ENCODE measurements at regions not wholly inside any gene's neighbourhood (a gene's known extent, or its start where the extent isn't known, plus 50 kb on each side); places are given as distances from the start of the nearest gene placed in this dataset.

DNA sequence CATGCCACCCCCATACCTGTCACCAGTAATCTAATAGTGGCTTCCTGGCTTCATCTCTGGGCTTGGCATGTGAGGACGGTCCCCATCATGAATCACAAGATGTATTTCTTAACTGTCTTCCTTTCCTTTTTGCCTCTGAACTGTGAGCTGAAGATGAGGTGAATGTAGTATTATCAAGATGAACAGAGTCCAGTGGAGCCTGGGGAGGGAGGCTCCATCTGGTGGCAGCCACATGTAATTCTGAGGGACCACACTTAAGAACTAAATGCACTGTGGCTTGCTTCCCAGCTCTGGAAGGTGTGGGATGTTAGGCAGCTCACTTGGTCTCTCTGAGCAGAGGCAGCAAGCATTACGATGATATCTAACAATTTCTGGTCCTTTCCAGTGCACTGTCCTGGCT lies 354.9 kb upstream of the ASIC2 start:
- no peak for DNase-seq (ENCODE audit: low read depth)
- in situ Hi-C loops (cut with HindIII; ENCODE audit: low pct_unique_long_range_greater_than_20kb, low sequenced_read_pairs), result no loop called here

DNA sequence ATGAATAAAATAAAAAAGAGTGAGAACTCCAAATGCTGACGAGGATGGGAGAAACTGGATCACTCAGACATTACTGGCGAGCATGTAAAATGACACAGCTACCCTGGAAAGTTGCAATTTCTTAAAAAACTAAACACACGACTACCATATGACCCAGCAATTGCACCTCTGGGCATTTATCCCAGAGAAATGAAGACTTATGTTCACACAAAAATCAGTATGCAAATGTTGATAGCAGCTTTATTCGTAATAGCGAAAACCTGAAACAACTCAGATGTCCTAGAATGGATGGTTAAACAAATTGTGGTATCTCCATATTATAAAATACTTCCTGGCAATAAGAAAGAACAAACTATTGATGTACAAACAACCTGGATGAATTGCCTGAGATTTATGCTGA lies 357.2 kb upstream of the ASIC2 start:
- no peak for DNase-seq (ENCODE audit: low read depth)
- in situ Hi-C loops (cut with HindIII; ENCODE audit: low pct_unique_long_range_greater_than_20kb, low sequenced_read_pairs), result no loop called here

DNA sequence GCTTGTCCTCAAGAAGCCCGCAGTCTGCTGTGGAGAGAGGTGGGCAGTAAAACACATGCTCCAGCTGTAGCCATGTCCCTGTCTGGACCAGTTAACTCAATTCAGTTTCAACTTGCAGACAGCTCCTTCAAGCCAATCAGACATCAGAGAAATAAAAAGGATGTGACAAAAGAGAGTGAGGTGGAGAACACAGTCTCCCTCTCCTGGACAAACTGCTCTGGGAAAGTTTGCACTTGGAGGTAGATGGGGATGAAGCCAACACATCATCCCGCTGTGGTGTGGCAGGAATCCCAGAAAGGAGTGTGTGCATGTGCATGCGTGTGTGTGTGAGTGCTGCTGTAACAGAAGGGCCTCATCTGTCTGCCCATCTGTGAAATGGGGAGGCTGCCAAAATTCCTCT lies 358.6 kb upstream of the ASIC2 start:
- in situ Hi-C loops (cut with HindIII; ENCODE audit: low pct_unique_long_range_greater_than_20kb, low sequenced_read_pairs), result no loop called here
- peak; percentile 10 for DNase-seq (ENCODE audit: low read depth)

DNA sequence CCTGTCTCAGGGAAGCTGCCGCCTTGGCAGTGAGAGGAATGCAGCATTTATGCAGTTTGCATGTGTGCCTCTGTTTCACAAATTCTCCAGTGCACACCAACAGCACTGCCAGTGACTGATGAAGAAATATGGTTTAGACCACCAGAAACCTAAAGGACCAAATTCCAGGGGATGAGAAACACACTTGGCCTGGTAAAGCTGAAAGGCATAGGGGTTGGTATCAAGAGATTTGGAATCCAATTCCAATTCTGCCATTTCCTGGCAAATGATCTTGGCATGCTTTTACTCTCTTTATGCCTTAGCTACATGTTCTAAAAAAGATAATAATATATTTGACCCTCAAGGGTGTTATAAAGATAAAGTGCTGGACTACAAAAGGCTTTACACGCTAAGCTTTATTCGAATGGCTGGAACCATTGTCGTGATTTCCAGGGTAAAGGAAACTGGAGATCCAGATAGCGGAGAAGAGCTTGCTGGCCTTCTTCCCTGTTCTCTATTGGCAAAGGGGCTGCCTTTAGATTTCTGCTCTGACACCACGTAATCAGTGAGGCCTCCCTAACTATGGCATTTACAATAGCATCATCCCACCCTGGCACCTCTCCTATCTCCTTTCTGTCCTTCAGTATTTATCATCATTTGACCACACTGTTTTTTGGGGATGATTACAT lies 359.8 kb upstream of the ASIC2 start:
- no peak for DNase-seq (ENCODE audit: low read depth)
- in situ Hi-C loops (cut with HindIII; ENCODE audit: low pct_unique_long_range_greater_than_20kb, low sequenced_read_pairs), result no loop called here

DNA sequence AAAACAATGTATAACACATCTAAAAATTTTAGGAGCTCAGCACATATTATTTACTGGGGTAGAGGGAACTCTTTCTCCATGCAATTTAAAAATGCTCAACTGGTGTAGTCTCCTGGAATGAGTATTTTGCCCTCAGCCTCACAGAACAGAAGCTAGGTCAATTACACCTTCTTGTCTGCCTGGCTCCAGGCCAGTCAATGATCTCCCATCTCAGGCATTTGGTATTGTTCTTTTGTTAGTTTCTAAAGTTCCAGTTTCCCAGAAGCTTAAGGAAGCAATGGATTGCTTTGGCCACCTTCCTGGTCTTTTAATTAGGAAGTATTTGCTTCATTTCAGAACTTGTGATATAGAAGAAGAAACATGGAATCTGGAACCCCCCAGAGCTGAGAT lies 360.3 kb upstream of the ASIC2 start:
- in situ Hi-C loops (cut with HindIII; ENCODE audit: low pct_unique_long_range_greater_than_20kb, low sequenced_read_pairs), result no loop called here
- DNase-seq (ENCODE audit: low read depth), result no peak

DNA sequence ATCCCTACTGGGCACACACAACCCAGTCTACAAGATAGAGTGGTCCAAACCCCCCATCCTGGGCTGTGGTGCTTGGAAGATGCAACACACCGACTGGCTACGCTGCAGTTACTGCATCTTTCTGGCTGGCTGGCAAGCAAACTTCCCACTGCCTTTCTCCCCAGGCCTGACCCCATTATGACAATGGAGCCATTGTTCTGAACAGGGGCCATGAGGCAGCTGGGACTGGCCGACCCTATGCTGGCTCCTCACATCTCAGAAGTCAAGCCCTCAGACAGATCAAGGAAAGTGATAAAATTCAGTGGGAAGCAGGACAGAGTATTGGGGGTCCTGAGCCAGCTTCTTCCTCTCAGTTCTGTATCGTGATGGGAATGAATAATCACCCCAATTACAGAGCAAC lies 364.1 kb upstream of the ASIC2 start:
- in situ Hi-C loops (cut with HindIII; ENCODE audit: low pct_unique_long_range_greater_than_20kb, low sequenced_read_pairs), result no loop called here
- DNase-seq (ENCODE audit: low read depth), result no peak

DNA sequence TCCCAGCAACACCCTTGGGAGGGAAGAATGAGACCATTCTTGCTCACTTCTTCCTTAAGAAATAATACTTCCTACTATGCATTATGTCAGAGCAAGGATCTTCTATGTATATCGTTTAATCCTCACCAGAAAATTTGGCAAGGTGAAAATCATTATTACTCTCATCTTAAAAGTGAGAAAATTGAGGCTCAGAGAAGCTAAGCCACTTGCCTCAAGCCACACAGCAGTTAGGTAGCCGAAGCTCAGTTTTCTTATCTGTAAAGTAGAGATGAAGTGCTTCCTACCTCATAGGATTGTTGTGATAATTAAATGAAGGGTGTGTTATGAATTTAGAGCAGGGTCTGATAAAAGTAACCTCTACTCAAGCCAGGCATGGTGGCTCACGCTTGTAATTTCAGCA lies 368.9 kb upstream of the ASIC2 start:
- no peak for DNase-seq (ENCODE audit: low read depth)
- in situ Hi-C loops (cut with HindIII; ENCODE audit: low pct_unique_long_range_greater_than_20kb, low sequenced_read_pairs), result no loop called here

DNA sequence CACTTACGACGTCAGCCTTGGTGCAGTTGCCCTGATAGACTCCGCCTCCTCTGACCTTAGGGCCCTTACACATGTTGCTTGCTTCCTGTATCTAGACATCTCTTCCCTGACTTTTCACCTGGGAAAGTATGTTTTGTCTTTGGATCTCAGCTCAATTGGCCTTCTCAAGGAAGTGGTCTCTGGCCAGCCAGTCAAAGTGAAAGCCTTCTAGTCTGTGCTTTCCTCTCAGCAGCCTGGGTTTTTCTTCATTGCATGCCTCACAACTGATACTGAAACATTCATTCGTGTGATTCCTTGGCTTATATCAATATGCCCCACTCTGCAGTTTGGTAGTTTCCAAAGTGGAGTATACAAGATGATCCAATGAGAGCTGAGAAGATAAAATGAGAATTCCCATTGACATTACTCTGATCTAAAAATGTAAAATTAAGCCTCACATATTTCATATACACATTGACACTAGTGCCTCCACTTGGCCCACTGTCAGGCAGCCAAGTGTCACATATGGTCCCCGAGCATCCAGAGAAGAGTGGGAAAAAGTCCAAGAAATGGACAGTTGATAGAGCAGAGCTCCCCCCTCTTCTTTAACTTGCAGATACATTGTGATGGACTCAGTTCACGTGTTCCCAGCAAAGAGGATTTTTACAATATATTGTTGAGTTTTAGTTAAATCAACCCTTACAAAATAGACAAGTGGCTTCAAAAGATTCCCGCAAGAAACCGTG lies 371.2 kb upstream of the ASIC2 start:
- no peak for DNase-seq (ENCODE audit: low read depth)
- in situ Hi-C loops (cut with HindIII; ENCODE audit: low pct_unique_long_range_greater_than_20kb, low sequenced_read_pairs), result no loop called here

DNA sequence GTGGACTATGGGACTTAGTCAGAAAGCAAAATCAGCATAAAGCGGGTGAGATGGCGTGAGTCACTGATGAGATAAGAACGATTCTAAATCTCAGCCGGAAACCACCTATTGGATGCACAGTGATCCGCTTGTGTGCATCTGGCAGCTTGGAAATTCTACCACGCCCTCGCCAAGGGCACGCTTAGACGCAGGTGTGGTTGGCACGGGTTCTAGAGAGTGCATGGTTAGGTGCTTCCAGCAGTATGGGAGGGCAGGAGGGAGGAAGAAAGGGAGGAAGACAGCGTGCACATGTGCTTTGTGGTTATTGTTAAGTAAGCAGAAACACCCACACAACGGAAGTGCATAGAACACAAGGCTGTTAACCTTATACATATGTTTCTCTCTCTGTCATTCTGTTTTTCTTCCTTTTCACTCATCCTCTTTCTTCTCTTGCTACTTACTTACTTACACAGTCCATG lies 374.0 kb upstream of the ASIC2 start:
- DNase-seq (ENCODE audit: low read depth), result peak; percentile 30
- in situ Hi-C loops (cut with HindIII; ENCODE audit: low pct_unique_long_range_greater_than_20kb, low sequenced_read_pairs), result no loop called here

DNA sequence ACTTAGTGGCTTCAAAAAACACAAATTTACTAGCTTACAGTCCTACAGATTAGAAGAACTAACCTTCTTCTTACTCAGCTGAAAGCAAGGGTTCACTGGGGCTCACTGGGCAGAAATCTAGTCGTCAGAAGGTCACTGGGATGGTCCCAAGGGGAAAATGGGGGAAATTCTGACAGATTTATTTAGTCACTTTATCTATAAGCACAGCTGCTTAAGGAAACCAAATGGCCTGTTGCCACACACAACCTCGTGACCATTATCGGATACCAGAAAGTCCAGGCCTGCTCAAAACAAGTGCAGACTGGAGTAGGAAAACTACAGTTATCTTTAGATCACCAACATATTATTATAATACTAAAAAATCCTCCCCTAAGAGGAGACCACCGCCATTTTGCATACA lies 374.6 kb upstream of the ASIC2 start:
- in situ Hi-C loops (cut with HindIII; ENCODE audit: low pct_unique_long_range_greater_than_20kb, low sequenced_read_pairs), result no loop called here
- DNase-seq (ENCODE audit: low read depth), result no peak

DNA sequence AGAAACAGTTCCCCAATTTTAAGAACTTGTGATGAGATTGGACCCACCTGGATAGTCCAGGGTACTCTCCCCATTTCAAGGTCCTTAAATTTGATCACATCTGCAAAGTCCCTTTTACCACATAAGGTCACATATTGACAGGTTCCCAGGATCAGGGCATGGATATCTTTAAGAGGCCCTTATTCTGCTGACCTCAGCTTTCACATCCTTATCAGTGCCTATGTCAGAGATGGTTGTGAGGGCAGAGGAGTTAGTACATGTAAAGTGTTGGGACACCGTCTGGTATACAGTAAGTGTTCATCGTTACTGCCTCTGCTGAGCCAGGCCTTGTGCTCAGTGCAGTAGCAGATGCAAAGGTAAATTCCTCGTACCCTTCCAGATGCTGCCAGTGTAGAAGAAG lies 375.4 kb upstream of the ASIC2 start:
- in situ Hi-C loops (cut with HindIII; ENCODE audit: low pct_unique_long_range_greater_than_20kb, low sequenced_read_pairs), result no loop called here
- no peak for DNase-seq (ENCODE audit: low read depth)

DNA sequence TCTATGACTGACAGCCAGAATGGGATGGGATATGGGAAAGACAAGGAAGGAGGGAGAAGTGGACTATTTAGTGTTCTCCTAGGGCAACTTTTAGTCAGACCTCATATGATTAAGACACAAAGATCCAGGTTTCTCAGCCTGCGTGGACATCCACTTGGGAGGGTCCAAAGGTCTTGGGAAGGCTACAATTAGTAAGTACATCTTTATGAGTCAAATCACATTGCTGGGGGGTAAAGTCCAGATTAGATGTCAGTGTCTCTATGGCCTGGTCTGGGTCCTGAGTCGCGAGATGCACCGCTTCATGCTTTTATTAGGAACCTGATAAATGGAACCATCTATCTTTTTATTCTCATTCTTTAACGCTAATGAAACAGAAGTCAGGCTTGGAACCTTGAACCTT lies 378.4 kb upstream of the ASIC2 start:
- in situ Hi-C loops (cut with HindIII; ENCODE audit: low pct_unique_long_range_greater_than_20kb, low sequenced_read_pairs), result no loop called here

DNA sequence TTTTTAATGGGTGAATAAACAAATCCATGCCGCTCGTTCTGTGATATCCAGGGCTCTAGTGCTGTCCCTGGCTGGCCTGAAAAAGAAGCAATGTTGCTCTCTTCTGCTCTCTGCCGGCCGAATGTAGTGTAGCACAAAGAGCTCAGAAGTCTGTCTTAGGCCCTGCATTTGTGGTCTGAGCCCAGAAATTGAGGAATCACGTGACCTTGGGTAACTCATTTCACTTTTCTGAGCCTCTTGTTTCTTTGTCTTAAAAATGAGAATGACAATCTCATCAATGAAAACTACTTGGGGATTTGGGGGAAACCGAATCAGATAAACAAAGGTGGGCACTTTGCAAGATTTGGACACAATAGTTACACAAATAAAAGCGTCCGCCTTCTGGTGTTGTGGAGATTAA lies 381.6 kb upstream of the ASIC2 start:
- in situ Hi-C loops (cut with HindIII; ENCODE audit: low pct_unique_long_range_greater_than_20kb, low sequenced_read_pairs), result no loop called here
- DNase-seq (ENCODE audit: low read depth), result peak; percentile 42

More for the DNA sequence above, 378.4 kb upstream of the ASIC2 start:
- no peak for DNase-seq (ENCODE audit: low read depth)

DNA sequence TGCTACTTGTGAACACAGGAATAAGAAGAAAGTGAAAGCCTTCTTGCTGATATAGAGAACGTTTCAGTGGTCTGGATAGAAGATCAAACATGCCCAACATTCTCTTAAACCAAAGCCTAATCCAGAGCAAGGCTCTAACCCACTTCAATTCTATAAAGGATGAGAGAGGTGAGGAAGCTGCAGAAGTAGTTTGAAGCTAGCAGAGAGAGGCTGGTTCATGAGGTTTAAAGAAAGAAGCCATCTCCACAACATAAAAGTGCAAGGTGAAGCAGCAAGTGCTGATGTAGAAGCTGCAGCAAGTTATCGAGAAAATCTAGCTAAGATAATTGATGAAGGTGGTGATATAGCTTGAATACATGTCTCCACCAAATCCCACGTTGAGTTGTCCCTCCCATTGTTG lies 383.3 kb upstream of the ASIC2 start:
- no peak for DNase-seq (ENCODE audit: low read depth)
- in situ Hi-C loops (cut with HindIII; ENCODE audit: low pct_unique_long_range_greater_than_20kb, low sequenced_read_pairs), result no loop called here

DNA sequence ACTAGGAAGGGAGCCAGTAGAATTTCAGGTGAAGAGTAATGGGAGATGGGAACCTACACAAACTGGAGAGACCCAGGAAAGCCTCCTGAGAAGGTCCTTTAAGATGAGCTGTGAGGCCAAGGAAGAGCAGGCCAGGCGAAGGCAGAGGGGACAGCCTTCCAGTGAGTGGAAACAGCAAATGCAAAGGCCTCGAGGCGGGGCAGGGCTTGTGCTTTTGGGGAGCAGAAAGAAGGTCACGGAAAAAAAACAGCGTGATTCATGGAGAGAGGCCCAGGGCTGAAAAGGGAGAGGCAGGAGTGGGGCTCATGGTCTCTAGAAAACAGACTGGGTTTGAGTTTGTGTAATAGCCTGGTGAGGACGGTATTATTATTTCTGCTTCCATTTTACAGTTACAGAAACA lies 386.5 kb upstream of the ASIC2 start:
- in situ Hi-C loops (cut with HindIII; ENCODE audit: low pct_unique_long_range_greater_than_20kb, low sequenced_read_pairs), result no loop called here
- DNase-seq (ENCODE audit: low read depth), result no peak

DNA sequence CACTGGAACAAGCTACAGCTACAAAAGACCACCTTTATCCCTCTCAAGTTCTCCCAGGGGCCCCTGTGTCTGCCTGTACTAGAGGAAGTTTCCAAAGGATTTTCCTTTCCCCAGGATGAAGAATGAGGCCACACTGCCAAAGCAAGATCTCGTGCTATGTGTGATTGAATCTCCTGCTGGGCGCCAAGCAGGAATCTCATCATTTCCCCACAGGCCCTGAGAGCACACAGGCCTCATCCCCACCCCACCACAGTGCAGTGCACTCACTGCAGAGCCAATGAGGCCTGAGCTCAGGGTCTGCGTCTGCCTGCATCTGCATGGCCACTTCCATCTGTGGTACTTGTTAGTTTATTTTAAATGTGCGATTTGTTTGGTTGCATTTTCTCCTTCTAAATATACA lies 387.4 kb upstream of the ASIC2 start:
- in situ Hi-C loops (cut with HindIII; ENCODE audit: low pct_unique_long_range_greater_than_20kb, low sequenced_read_pairs), result no loop called here
- DNase-seq (ENCODE audit: low read depth), result no peak

DNA sequence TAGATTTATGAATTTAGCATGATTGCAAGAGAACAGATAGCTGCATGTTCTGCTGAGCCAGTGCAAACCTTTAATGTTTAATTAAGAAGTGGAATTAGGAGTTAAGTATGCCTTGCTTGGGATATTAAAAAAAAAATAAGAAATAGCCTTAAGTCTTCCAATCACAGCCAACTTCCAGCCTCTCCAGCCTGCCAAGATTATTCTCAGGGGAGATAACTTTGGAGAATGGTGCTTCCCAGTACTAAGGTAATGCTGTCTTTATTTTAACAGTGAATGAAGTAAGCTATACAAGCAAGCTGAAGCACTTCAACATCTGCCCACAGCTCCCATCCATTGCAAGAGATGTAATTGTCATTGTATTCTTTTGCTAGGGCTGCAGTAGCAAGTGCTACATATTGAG lies 389.5 kb upstream of the ASIC2 start:
- in situ Hi-C loops (cut with HindIII; ENCODE audit: low pct_unique_long_range_greater_than_20kb, low sequenced_read_pairs), result no loop called here
- no peak for DNase-seq (ENCODE audit: low read depth)

DNA sequence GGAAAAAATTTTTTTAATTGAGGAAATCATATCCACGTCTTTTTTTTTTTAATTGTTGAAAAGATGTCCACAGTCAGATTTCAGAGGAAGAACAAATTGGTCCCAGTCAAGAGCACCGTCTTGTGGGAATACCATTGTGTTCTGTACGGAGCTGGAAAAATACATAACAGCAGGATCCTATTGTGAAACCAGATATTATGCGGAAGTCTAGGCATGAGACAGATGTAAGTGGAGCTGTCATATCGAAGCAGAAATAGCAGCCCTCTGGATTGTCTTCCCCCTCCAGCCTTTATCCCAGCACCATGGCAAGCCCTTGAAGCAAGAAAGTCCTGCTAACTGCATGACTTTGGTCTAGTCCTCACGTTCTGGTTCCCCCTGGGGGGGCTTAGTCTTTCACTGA lies 391.6 kb upstream of the ASIC2 start:
- in situ Hi-C loops (cut with HindIII; ENCODE audit: low pct_unique_long_range_greater_than_20kb, low sequenced_read_pairs), result no loop called here
- DNase-seq (ENCODE audit: low read depth), result no peak

DNA sequence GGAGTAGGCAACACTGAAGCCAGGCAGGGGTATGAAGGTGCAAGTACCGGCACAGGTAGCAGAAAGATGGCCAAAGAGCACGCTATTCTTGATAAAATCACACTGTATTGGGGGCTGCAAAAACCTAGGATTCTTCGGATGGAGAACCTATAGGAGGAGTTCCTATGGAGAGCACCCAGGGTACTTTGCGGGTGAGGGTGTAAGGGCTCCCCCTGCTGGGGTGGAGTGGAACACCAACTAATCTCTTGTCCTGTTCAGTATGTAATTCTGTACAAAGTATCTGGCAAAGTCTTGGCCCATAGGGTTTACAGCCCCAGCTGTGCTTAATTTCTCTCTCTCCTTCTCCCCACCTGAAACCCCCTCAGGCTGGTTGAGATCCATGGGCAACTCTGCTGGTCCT lies 393.1 kb upstream of the ASIC2 start:
- no peak for DNase-seq (ENCODE audit: low read depth)
- in situ Hi-C loops (cut with HindIII; ENCODE audit: low pct_unique_long_range_greater_than_20kb, low sequenced_read_pairs), result no loop called here

DNA sequence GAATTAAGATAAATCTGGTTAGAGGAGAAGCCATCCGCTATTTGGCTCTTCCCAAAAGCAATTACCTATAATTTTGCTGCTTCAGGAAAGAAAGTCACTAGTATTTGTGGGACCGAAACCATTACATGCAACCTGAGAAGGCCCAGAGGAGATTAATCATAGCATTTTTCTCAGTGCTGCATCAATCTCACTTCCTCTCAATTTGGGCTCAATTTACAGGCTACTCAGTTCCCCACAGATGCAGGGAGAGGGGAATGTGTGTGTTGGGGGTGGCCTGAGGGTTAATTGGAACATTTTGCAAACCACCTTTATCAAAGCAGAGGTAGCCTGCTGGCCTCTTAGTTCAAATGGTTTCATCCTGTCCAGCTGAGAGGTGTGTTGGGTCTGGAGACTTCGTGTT lies 394.7 kb upstream of the ASIC2 start:
- no peak for DNase-seq (ENCODE audit: low read depth)
- in situ Hi-C loops (cut with HindIII; ENCODE audit: low pct_unique_long_range_greater_than_20kb, low sequenced_read_pairs), result no loop called here

Data from Caki2 (cell line).